Fibroblast of the aortic adventitia (primary cell): ENCODE measurements at regions not wholly inside any gene's neighbourhood (a gene's known extent, or its start where the extent isn't known, plus 50 kb on each side); places are given as distances from the start of the nearest gene placed in this dataset.

Experiments used
- DNase-seq: peaks from one replicate; pipeline ENCODE4 v3.0.0-alpha.2; 2010; ENCODE audit warnings: low read depth
- H3K4me3 ChIP-seq: 2 replicates; pipeline ENCODE4 v1.5.1; 2011; ENCODE audit warnings: low read depth, mild to moderate bottlenecking, control low read depth, low read length, moderate library complexity
- CTCF ChIP-seq: IDR thresholded peaks from 2 replicates; pipeline ENCODE4 v1.5.1; 2011; ENCODE audit warnings: mild to moderate bottlenecking, low read length, control low read depth, inconsistent platforms; ENCODE audit not compliant: insufficient read depth

- no peak for TF ChIP-seq CTCF
- DNase-seq = no peak
These were observed 85.7 kb upstream of the FAM169A start for GRCh38 chr5:74951865-74952264.

DNA sequence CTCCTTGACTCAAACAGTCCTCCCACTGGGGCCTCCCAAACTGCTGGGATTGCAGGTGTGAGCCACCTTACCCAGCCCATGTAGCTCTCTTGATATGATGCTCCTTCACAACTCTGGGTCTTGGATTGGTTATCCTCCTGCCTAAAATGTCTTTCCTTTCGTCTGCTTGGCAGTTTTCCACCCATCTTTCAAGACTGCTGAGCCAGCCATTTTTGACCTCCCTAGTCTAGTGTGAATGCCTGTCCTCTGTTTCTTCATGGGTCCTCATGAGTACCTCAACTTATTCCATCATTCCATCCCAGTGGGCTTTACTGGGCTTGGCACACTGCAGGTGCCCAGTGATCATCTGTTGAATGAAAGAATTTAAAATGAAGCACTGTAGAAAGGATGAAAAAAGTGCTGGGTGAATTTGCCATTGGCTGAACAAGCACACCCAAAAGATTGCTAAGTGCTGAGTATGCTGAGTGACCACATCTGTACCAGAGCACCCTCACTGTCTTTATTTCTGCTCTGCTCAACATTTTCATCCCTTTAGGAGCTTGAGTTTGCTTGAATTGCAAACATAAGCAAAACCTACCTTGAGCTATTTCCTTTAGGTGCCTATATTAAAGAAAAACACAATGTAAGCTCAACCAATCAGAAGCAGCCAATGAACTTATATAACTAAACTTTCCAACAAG is 84.8 kb upstream of the FAM169A start:
- TF ChIP-seq CTCF = no peak
- no peak overlapping the region for H3K4me3 ChIP-seq
- no peak for DNase-seq

More at GRCh38 chr5:74951865-74952264, 85.7 kb upstream of the FAM169A start:
- no peak overlapping the region for H3K4me3 ChIP-seq

- DNase-seq = no peak
- no peak for TF ChIP-seq CTCF
- H3K4me3 ChIP-seq = no peak overlapping the region
These were observed 83.8 kb upstream of the FAM169A start for GRCh38 chr5:74949976-74950375.

DNA sequence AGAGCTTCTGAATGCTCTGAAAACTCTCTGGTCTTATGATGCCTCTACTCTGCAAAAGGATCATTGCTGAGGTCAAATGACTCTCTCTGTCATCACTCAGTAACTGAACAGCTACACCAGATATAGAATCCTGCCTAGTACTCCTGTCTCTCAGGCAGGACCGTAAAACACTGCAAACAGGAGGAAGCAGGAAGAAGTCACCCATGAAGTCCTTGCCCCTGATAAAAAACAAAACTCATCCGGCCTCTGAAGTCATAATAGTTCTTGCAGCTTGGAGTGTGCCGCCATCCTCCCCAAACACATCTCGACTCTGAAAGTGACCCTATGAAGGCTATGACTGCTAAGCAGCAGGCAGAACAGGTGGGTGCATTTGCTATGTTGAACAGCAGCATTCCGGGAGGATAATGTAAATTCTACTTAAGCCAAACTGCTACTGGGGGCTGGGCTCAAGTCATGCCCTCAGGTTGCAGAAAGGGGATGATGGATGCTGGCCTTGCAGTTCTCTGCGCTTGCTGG is 81.9 kb upstream of the FAM169A start:
- TF ChIP-seq CTCF = no peak
- no peak for DNase-seq
- H3K4me3 ChIP-seq = no peak overlapping the region

GRCh38 chr5:74946471-74946870 is 80.3 kb upstream of the FAM169A start:
- DNase-seq = no peak
- H3K4me3 ChIP-seq = no peak overlapping the region
- no peak for TF ChIP-seq CTCF

DNA sequence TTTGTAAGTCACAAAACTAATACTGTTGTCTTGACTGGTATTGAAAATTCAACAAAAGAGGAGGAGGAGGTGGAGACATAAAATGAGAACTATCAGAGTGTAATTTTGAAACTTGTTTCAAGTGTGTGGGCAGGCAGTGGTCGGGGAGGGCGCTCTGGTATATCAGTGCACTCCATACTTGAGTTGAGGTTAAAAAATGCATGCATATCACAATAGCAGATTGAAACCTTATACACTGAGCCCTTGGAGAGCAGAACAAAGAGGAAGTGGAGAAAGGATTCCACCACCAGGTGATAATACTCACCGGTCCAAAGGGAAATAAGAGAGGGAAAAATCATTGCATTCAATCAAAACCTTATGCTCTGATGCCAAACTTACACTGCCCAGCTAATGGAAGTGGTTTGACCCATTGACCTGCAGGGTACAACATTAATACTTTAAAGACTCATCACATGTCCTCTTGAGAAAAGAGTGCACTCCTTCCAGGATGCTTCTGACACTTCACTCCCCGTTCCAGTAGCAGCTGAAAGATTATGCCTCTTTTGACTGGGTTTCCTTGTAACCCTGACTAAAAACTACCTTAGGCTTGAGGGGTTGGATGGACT is 79.5 kb upstream of the FAM169A start:
- TF ChIP-seq CTCF = no peak
- no peak overlapping the region for H3K4me3 ChIP-seq
- DNase-seq = no peak

DNA sequence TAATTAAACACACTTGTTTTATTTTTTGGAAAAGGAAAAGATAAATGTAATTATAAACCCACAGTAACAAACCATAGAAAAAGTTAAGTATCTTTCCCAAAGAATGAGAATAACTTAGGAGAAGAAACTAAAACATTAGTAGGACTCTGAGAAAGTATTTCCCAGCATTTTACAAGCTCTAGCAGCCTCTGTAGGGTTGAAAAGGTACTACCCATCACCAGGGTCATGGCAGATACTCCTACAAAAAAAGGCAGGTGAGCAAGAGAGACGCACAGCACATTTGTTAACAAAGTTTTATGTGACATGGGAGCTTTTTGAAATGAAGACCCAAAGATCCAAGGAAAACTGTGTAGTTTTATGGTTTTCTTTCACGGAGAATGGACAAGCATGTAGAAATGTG is 77.7 kb upstream of the FAM169A start:
- DNase-seq = no peak
- no peak overlapping the region for H3K4me3 ChIP-seq
- TF ChIP-seq CTCF = peak; percentile 25
